PC-3 (cell line): ENCODE measurements at regions not wholly inside any gene's neighbourhood (a gene's known extent, or its start where the extent isn't known, plus 50 kb on each side); places are given as distances from the start of the nearest gene placed in this dataset.

ENCODE experiments used
- ATAC-seq: fragments of 200-7000 bp; cut with Tn5 transposase; 2 replicates; pipeline ENCODE4 v1.9.1; 2020; ENCODE audit warnings: mild to moderate bottlenecking, moderate library complexity
- BruUV-seq: library from RNA; stranded (reverse); fragments of 400-500 nt; replicated peaks from 2 replicates; lab custom pipeline; 2021; lab: Mats Ljungman, UMichigan
- CTCF ChIA-PET: fragments of 300-600 bp; sonication (Branson Sonifier 250); formaldehyde crosslinking; loops from one replicate; lab custom pipeline; 2022; ENCODE audit warnings: antibody characterized with exemption; lab: Charles Lee
- POLR2A ChIA-PET: fragments of 300-600 bp; sonication (Branson Sonifier 250); formaldehyde crosslinking; loops from one replicate; lab custom pipeline; 2022; ENCODE audit warnings: antibody characterized with exemption; ENCODE audit not compliant: unreplicated experiment; lab: Charles Lee
- DNase-seq: peaks from one replicate; pipeline ENCODE4 v3.0.0-alpha.2; 2015
- H2AFZ ChIP-seq: fragments of 300-600 bp; sonication (generic); 2 replicates; pipeline ENCODE4 v1.6.0; 2016; ENCODE audit warnings: antibody characterized with exemption, low read length
- H3F3A ChIP-seq: fragments of 300-600 bp; sonication (generic); one replicate; pipeline ENCODE4 v1.6.0; 2017; ENCODE audit warnings: antibody characterized with exemption, low read length, control low read depth, mild to moderate bottlenecking; ENCODE audit not compliant: unreplicated experiment
- H3K27ac ChIP-seq: fragments of 300-600 bp; sonication (generic); 2 replicates; pipeline ENCODE4 v1.5.1; 2016; ENCODE audit warnings: mild to moderate bottlenecking, low read length
- H3K27me3 ChIP-seq: fragments of 300-600 bp; sonication (generic); 2 replicates; pipeline ENCODE4 v1.6.1; 2016; ENCODE audit warnings: low read length, mixed read lengths
- H3K36me3 ChIP-seq: fragments of 300-600 bp; sonication (generic); 2 replicates; pipeline ENCODE4 v1.6.1; 2016; ENCODE audit warnings: low read depth, mixed run types, low read length, mixed read lengths
- H3K4me1 ChIP-seq: fragments of 300-600 bp; sonication (generic); 2 replicates; pipeline ENCODE4 v1.5.1; 2016; ENCODE audit warnings: low read length; ENCODE audit not compliant: insufficient read depth
- H3K4me2 ChIP-seq: fragments of 300-600 bp; sonication (generic); 2 replicates; pipeline ENCODE4 v1.6.0; 2016; ENCODE audit warnings: low read length
- H3K4me3 ChIP-seq: fragments of 300-600 bp; sonication (generic); 2 replicates; pipeline ENCODE4 v1.5.1; 2016; ENCODE audit warnings: mild to moderate bottlenecking, low read length, mixed read lengths
- H3K79me2 ChIP-seq: fragments of 300-600 bp; sonication (generic); 2 replicates; pipeline ENCODE4 v1.6.1; 2017; ENCODE audit warnings: low read length, mixed read lengths
- H3K9ac ChIP-seq: fragments of 300-600 bp; sonication (generic); 2 replicates; pipeline ENCODE4 v1.6.0; 2016; ENCODE audit warnings: mild to moderate bottlenecking, low read length
- H3K9me2 ChIP-seq: fragments of 300-600 bp; sonication (generic); replicated peaks from 2 replicates; pipeline ENCODE4 v1.6.1; 2016; ENCODE audit warnings: mixed run types, low read length, mixed read lengths
- H3K9me3 ChIP-seq: fragments of 300-600 bp; sonication (generic); 2 replicates; pipeline ENCODE4 v1.6.1; 2016; ENCODE audit warnings: low read length, mixed read lengths
- H4K20me1 ChIP-seq: fragments of 300-600 bp; sonication (generic); 2 replicates; pipeline ENCODE4 v1.6.1; 2016; ENCODE audit warnings: low read length, mixed read lengths
- CTCF ChIP-seq: fragments of 300-600 bp; sonication (generic); conservative IDR thresholded peaks from 2 replicates; pipeline ENCODE4 v1.5.1; 2017; ENCODE audit warnings: antibody characterized with exemption, low read depth, mild to moderate bottlenecking, low read length
- EZH2 ChIP-seq: fragments of 300-600 bp; sonication (generic); IDR thresholded peaks from one replicate; pipeline ENCODE4 v1.6.1; 2017; ENCODE audit warnings: antibody characterized with exemption, mild to moderate bottlenecking, low read length; ENCODE audit not compliant: unreplicated experiment
- EZH2phosphoT487 ChIP-seq: fragments of 300-600 bp; sonication (generic); IDR thresholded peaks from 2 replicates; pipeline ENCODE4 v1.6.1; 2018; ENCODE audit warnings: mild to moderate bottlenecking, antibody characterized with exemption, low read length, borderline replicate concordance
- intact Hi-C: fragments of 100-400 bp; cut with micrococcal nuclease; formaldehyde crosslinking; loops from 2 replicates; pipeline ENCODE4 v1.9.0; 2023

GRCh38 chr20:62585461-62585970 lies 56.8 kb upstream of the SLCO4A1 start:
- POLR2A ChIA-PET: no interaction called here
- H3K36me3 ChIP-seq: no peaks in the 10 kb centered on the region
- TF ChIP-seq CTCF: no peak
- no peak for TF ChIP-seq EZH2
- TF ChIP-seq EZH2phosphoT487: no peak
- no peak overlapping the region for H3K4me2 ChIP-seq
- no peak for DNase-seq
- ATAC-seq: no peak
- no TSS peak for BruUV-seq
- no peaks in the 10 kb centered on the region for H3K79me2 ChIP-seq
- intact Hi-C loops: no loop called here
- no peaks in the 10 kb centered on the region for H3K9me3 ChIP-seq
- no peak overlapping the region for H3K4me3 ChIP-seq
- CTCF ChIA-PET: no interaction called here
- H3K9ac ChIP-seq: no peak overlapping the region
- no peak overlapping the region for H3K27ac ChIP-seq
- no peaks in the 10 kb centered on the region for H4K20me1 ChIP-seq
- H3K27me3 ChIP-seq: peaks cover 18% of the 10 kb centered on the region
- peaks cover 30% of the 10 kb centered on the region for H3K4me1 ChIP-seq
- H3F3A ChIP-seq: no peaks in the 10 kb centered on the region
- H2AFZ ChIP-seq: no peak overlapping the region
- H3K9me2 ChIP-seq: no peaks in the 10 kb centered on the region

- no peak for TF ChIP-seq EZH2
- no peak for TF ChIP-seq EZH2phosphoT487
- TF ChIP-seq CTCF: no peak
- DNase-seq (no peak), ATAC-seq (no peak)
- no peaks in the 10 kb centered on the region for H3K79me2 ChIP-seq
- peaks cover 10% of the 10 kb centered on the region for H3K27me3 ChIP-seq
- BruUV-seq: no TSS peak
- H3K4me2 ChIP-seq: no peak overlapping the region
- no peak overlapping the region for H3K4me3 ChIP-seq
- POLR2A ChIA-PET: no interaction called here
- intact Hi-C loops: no loop called here
- CTCF ChIA-PET: no interaction called here
- H2AFZ ChIP-seq: no peak overlapping the region
- no peaks in the 10 kb centered on the region for H3K9me2 ChIP-seq
- no peak overlapping the region for H3K27ac ChIP-seq
- H3K4me1 ChIP-seq: peaks cover 36% of the 10 kb centered on the region
- H4K20me1 ChIP-seq: no peaks in the 10 kb centered on the region
- H3K36me3 ChIP-seq: no peaks in the 10 kb centered on the region
- no peak overlapping the region for H3K9ac ChIP-seq
- H3F3A ChIP-seq: no peaks in the 10 kb centered on the region
- H3K9me3 ChIP-seq: no peaks in the 10 kb centered on the region
These were observed 55.5 kb upstream of the SLCO4A1 start for GRCh38 chr20:62586799-62587198.

- peak; percentile 48 for DNase-seq
- Histone ChIP-seq H3K79me2 (no peaks in the 10 kb centered on the region), H3K27me3 (peaks cover under 1% of the 10 kb centered on the region; the same call in 1 of the 2 replicates), H4K20me1 (no peaks in the 10 kb centered on the region), H3K27ac (peak overlapping the region; percentile 85), H3K9ac (peak overlapping the region; percentile 39; the same call in 1 of the 2 replicates), H3K4me1 (peaks cover 36% of the 10 kb centered on the region), H2AFZ (no peak overlapping the region), H3F3A (no peaks in the 10 kb centered on the region), H3K4me3 (no peak overlapping the region), H3K9me2 (no peaks in the 10 kb centered on the region), H3K9me3 (no peaks in the 10 kb centered on the region), H3K4me2 (peak overlapping the region; percentile 50), H3K36me3 (no peaks in the 10 kb centered on the region)
- no TSS peak for BruUV-seq
- TF ChIP-seq EZH2phosphoT487 (no peak), EZH2 (no peak), CTCF (no peak)
- peak; percentile 9 for ATAC-seq
- ChIA-PET POLR2A (interaction anchor here (0.6 to 0.7 kb wide), 3 partner anchors 16 to 201 kb away, joined by 3 to 23 read pairs (median 4); partner anchors contain the start of gene RPS21), CTCF (interaction anchor here (0.8 kb wide), 1 partner anchor 13 kb away, joined by 3 read pairs; no protein-coding TSS in a partner anchor)
- intact Hi-C loops: no loop called here
These were observed 54.4 kb upstream of the SLCO4A1 start for GRCh38 chr20:62587757-62588402.
